Thoracic aorta (tissue), 2 donors: ENCODE measurements at regions not wholly inside any gene's neighbourhood (a gene's known extent, or its start where the extent isn't known, plus 50 kb on each side); places are given as distances from the start of the nearest gene placed in this dataset.

Source experiments
- ATAC-seq: fragments of 150-250 bp; one replicate; pipeline ENCODE4 v1.8.0; 2017; ENCODE audit warnings: low read depth; ENCODE audit not compliant: insufficient number of reproducible peaks, low FRiP score
- DNase-seq: peaks from one replicate; pipeline ENCODE4 v3.0.0-alpha.2; 2020; ENCODE audit warnings: low spot score
- H3K27ac ChIP-seq, 2 donors: fragments of 200-600 bp; sonication (generic); 1 replicate in 1 of 2; 2 replicates in 1 of 2; pipeline ENCODE4 v1.5.1; 2016; ENCODE audit warnings: mild to moderate bottlenecking in 2 of 2, moderate library complexity in 2 of 2
- H3K27me3 ChIP-seq: fragments of 200-600 bp; sonication (generic); replicated peaks from 2 replicates; pipeline ENCODE4 v1.6.0; 2016; ENCODE audit warnings: mild to moderate bottlenecking; ENCODE audit not compliant: insufficient read depth
- H3K36me3 ChIP-seq: fragments of 200-600 bp; sonication (generic); one replicate; pipeline ENCODE4 v1.5.1; 2016
- H3K4me1 ChIP-seq, 2 donors: fragments of 200-600 bp; sonication (generic); 1 replicate in 1 of 2; 2 replicates in 1 of 2; pipeline versions ENCODE4 v1.5.1 to v1.6.0; 2016; ENCODE audit warnings: low read depth in 2 of 2, mild to moderate bottlenecking in 1 of 2; ENCODE audit not compliant: control insufficient read depth in 1 of 2
- H3K4me3 ChIP-seq: fragments of 200-600 bp; sonication (generic); 2 replicates; pipeline ENCODE4 v1.5.1; 2016; ENCODE audit warnings: mild to moderate bottlenecking
- H3K9me3 ChIP-seq: fragments of 200-600 bp; sonication (generic); 2 replicates; pipeline ENCODE4 v1.5.1; 2016
- TF ChIP-seq, protein P1 (sequence below): fragments of 200-600 bp; sonication (generic); IDR thresholded peaks from one replicate; pipeline ENCODE4 v1.5.1; 2019; ENCODE audit warnings: antibody characterized with exemption

DNA sequence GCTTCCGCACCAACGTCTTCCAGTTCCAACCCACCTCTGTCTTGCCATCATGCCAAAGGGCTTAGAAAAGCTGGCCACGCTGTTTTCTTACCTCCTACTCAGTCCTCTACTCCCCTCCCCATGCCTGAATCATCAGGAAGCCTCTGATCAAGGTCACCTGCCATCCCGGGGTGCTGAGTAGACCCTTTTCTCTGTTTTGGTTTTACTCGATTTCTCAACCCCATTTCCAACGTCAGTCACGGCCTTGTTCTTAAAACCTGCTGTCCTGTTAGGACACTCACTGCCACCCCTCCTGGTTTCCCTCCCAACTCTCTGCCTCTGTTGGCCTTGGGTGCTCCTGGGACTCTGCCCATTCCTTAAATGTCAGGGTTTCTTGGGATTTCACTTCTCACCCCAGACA is 350.1 kb downstream of the FOXO1 start:
- H3K27me3 ChIP-seq, result no peaks in the 10 kb centered on the region
- no peak for DNase-seq

DNA sequence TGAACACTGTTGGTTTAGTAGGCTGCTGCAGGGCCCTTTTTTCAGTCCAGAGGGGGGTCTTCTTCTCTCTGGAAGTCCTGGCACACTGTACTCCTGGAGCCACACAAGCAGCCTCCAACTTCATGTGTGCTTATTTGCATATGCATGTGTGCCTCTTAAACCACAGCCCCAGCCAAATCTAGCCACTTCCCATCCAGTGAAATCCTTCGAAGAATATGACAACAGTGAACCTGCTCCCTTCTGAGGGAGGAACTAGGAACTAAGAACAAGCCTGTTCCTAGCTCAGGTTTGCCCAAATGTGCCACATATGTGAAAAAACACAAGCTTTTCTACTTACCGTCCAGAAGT is 348.5 kb downstream of the FOXO1 start:
- Histone ChIP-seq H3K36me3 (no peaks in the 10 kb centered on the region), H3K4me1 (peaks cover 0 to 6% of the 10 kb centered on the region in 2 donors), H3K27ac (no peak overlapping the region), H3K27me3 (no peaks in the 10 kb centered on the region), H3K9me3 (no peaks in the 10 kb centered on the region), H3K4me3 (no peak overlapping the region)
- TF ChIP-seq, protein P1, sequence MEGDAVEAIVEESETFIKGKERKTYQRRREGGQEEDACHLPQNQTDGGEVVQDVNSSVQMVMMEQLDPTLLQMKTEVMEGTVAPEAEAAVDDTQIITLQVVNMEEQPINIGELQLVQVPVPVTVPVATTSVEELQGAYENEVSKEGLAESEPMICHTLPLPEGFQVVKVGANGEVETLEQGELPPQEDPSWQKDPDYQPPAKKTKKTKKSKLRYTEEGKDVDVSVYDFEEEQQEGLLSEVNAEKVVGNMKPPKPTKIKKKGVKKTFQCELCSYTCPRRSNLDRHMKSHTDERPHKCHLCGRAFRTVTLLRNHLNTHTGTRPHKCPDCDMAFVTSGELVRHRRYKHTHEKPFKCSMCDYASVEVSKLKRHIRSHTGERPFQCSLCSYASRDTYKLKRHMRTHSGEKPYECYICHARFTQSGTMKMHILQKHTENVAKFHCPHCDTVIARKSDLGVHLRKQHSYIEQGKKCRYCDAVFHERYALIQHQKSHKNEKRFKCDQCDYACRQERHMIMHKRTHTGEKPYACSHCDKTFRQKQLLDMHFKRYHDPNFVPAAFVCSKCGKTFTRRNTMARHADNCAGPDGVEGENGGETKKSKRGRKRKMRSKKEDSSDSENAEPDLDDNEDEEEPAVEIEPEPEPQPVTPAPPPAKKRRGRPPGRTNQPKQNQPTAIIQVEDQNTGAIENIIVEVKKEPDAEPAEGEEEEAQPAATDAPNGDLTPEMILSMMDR, result no peak
- ATAC-seq (no peak), DNase-seq (no peak)

More for the DNA sequence above, 350.1 kb downstream of the FOXO1 start:
- no peak for ATAC-seq
- H3K36me3 ChIP-seq, result no peaks in the 10 kb centered on the region
- TF ChIP-seq, protein P1, result no peak
- H3K9me3 ChIP-seq, result no peaks in the 10 kb centered on the region
- H3K4me3 ChIP-seq, result no peak overlapping the region
- no peak overlapping the region for H3K27ac ChIP-seq
- peaks cover 1 to 8% of the 10 kb centered on the region in 2 donors for H3K4me1 ChIP-seq

DNA sequence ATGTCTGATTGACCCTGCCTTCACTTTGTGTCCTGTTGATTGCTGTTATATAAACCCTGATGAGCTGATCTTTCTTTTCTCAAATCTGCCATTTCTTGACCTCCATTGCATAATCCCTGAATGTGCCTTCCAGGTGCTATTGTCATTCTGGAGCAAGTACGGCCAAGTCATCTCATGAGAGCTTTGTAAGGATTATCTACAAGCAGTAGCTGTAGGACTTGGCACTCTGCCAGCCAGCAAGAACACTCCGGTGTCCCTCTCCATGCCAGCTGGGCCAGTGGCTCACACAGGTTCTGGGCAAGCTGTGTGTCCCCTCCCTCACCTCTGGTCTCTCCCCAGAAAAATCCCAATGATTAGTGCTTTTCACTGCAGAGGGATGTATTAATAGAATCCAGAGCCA is 348.1 kb downstream of the FOXO1 start:
- Histone ChIP-seq H3K27ac (no peak overlapping the region), H3K27me3 (no peaks in the 10 kb centered on the region), H3K36me3 (no peaks in the 10 kb centered on the region), H3K9me3 (peaks cover 3% of the 10 kb centered on the region), H3K4me3 (no peak overlapping the region), H3K4me1 (peaks cover 0 to 6% of the 10 kb centered on the region in 2 donors)
- ATAC-seq (no peak), DNase-seq (no peak)
- TF ChIP-seq, protein P1, result no peak

GRCh38 chr13:40319699-40320579 is 346.5 kb downstream of the FOXO1 start:
- peaks cover 3% of the 10 kb centered on the region for H3K9me3 ChIP-seq
- DNase-seq (no peak), ATAC-seq (no peak)
- no peaks in the 10 kb centered on the region for H3K36me3 ChIP-seq
- H3K27ac ChIP-seq, result no peak overlapping the region
- no peaks in the 10 kb centered on the region for H3K27me3 ChIP-seq
- TF ChIP-seq, protein P1, result no peak
- no peak overlapping the region for H3K4me3 ChIP-seq
- H3K4me1 ChIP-seq, result peaks cover 0 to 6% of the 10 kb centered on the region in 2 donors

GRCh38 chr13:40328091-40328490 is 338.4 kb downstream of the FOXO1 start:
- no peak overlapping the region for H3K4me3 ChIP-seq
- H3K36me3 ChIP-seq, result no peaks in the 10 kb centered on the region
- ATAC-seq, result no peak
- TF ChIP-seq, protein P1, result no peak
- H3K27me3 ChIP-seq, result no peaks in the 10 kb centered on the region
- no peak overlapping the region for H3K27ac ChIP-seq
- H3K4me1 ChIP-seq, result no peaks in the 10 kb centered on the region
- peaks cover 2% of the 10 kb centered on the region for H3K9me3 ChIP-seq
- no peak for DNase-seq
